ENCODE measurements at regions not wholly inside any gene's neighbourhood (a gene's known extent, or its start where the extent isn't known, plus 50 kb on each side); places are given as distances from the start of the nearest gene placed in this dataset.

- TF ChIP-seq CSDC2 (CRISPR knock-in tag; IDR thresholded peaks at IDR 0.05) (no peak), ZNF565 (CRISPR knock-in tag; conservative IDR thresholded peaks at IDR 0.05; ENCODE audit: low read depth) (no peak), SNAI2 (CRISPR knock-in tag; IDR thresholded peaks at IDR 0.05) (no peak), ZNF8 (CRISPR knock-in tag; IDR thresholded peaks at IDR 0.05) (no peak), TSHZ2 (CRISPR knock-in tag; IDR thresholded peaks at IDR 0.05) (no peak), ISL1 (CRISPR knock-in tag; IDR thresholded peaks at IDR 0.05) (no peak), ZFP3 (CRISPR knock-in tag; IDR thresholded peaks at IDR 0.05) (no peak), ARNTL (CRISPR knock-in tag; IDR thresholded peaks at IDR 0.05; ENCODE audit: borderline replicate concordance, low read depth) (no peak), GLIS3 (CRISPR knock-in tag; IDR thresholded peaks at IDR 0.05) (no peak), TOX (CRISPR knock-in tag; IDR thresholded peaks at IDR 0.05; ENCODE audit: borderline replicate concordance) (no peak), ZFP30 (CRISPR knock-in tag; IDR thresholded peaks at IDR 0.05) (no peak)
- TF ChIP-seq, protein P1, sequence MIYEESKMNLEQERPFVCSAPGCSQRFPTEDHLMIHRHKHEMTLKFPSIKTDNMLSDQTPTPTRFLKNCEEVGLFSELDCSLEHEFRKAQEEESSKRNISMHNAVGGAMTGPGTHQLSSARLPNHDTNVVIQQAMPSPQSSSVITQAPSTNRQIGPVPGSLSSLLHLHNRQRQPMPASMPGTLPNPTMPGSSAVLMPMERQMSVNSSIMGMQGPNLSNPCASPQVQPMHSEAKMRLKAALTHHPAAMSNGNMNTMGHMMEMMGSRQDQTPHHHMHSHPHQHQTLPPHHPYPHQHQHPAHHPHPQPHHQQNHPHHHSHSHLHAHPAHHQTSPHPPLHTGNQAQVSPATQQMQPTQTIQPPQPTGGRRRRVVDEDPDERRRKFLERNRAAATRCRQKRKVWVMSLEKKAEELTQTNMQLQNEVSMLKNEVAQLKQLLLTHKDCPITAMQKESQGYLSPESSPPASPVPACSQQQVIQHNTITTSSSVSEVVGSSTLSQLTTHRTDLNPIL (CRISPR knock-in tag; IDR thresholded peaks at IDR 0.05; ENCODE audit: low read depth): no peak
Observed at GRCh38 chr14:29503903-29504302, 423.7 kb downstream of the PRKD1 start.
